ENCODE measurements at regions not wholly inside any gene's neighbourhood (a gene's known extent, or its start where the extent isn't known, plus 50 kb on each side); places are given as distances from the start of the nearest gene placed in this dataset.

- Mint-ChIP-seq H3K4me3 (ENCODE audit: low read depth) (no peak overlapping the region), H3K36me3 (ENCODE audit: insufficient read depth) (no peaks in the 10 kb centered on the region), H3K27ac (no peak overlapping the region), H3K9me3 (ENCODE audit: low read depth) (peaks cover 4% of the 10 kb centered on the region), H3K27me3 (peaks cover 13% of the 10 kb centered on the region), H3K4me1 (ENCODE audit: low read depth) (no peaks in the 10 kb centered on the region)
- DNase-seq (ENCODE audit: low spot score, unreplicated experiment) = no peak
- TF ChIP-seq, protein P1, sequence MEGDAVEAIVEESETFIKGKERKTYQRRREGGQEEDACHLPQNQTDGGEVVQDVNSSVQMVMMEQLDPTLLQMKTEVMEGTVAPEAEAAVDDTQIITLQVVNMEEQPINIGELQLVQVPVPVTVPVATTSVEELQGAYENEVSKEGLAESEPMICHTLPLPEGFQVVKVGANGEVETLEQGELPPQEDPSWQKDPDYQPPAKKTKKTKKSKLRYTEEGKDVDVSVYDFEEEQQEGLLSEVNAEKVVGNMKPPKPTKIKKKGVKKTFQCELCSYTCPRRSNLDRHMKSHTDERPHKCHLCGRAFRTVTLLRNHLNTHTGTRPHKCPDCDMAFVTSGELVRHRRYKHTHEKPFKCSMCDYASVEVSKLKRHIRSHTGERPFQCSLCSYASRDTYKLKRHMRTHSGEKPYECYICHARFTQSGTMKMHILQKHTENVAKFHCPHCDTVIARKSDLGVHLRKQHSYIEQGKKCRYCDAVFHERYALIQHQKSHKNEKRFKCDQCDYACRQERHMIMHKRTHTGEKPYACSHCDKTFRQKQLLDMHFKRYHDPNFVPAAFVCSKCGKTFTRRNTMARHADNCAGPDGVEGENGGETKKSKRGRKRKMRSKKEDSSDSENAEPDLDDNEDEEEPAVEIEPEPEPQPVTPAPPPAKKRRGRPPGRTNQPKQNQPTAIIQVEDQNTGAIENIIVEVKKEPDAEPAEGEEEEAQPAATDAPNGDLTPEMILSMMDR (IDR thresholded peaks at IDR 0.05; ENCODE audit: unreplicated experiment) = no peak
Measured at GRCh38 chr18:78896111-78896905, 83.3 kb upstream of the SALL3 start.

GRCh38 chr18:78898066-78898465 is 81.6 kb upstream of the SALL3 start:
- no peaks in the 10 kb centered on the region for H3K36me3 Mint-ChIP-seq (ENCODE audit: insufficient read depth)
- peaks cover 4% of the 10 kb centered on the region for H3K9me3 Mint-ChIP-seq (ENCODE audit: low read depth)
- no peaks in the 10 kb centered on the region for H3K4me1 Mint-ChIP-seq (ENCODE audit: low read depth)
- H3K4me3 Mint-ChIP-seq (ENCODE audit: low read depth) = no peak overlapping the region
- H3K27me3 Mint-ChIP-seq = peaks cover 23% of the 10 kb centered on the region
- DNase-seq (ENCODE audit: low spot score, unreplicated experiment) = no peak
- TF ChIP-seq, protein P1 (IDR thresholded peaks at IDR 0.05; ENCODE audit: unreplicated experiment) = no peak
- no peak overlapping the region for H3K27ac Mint-ChIP-seq

GRCh38 chr18:78898635-78899034 is 81.0 kb upstream of the SALL3 start:
- no peaks in the 10 kb centered on the region for H3K4me1 Mint-ChIP-seq (ENCODE audit: low read depth)
- no peak for DNase-seq (ENCODE audit: low spot score, unreplicated experiment)
- TF ChIP-seq, protein P1 (IDR thresholded peaks at IDR 0.05; ENCODE audit: unreplicated experiment) = no peak
- no peak overlapping the region for H3K4me3 Mint-ChIP-seq (ENCODE audit: low read depth)
- peaks cover 23% of the 10 kb centered on the region for H3K27me3 Mint-ChIP-seq
- peaks cover 4% of the 10 kb centered on the region for H3K9me3 Mint-ChIP-seq (ENCODE audit: low read depth)
- no peak overlapping the region for H3K27ac Mint-ChIP-seq
- no peaks in the 10 kb centered on the region for H3K36me3 Mint-ChIP-seq (ENCODE audit: insufficient read depth)

DNA sequence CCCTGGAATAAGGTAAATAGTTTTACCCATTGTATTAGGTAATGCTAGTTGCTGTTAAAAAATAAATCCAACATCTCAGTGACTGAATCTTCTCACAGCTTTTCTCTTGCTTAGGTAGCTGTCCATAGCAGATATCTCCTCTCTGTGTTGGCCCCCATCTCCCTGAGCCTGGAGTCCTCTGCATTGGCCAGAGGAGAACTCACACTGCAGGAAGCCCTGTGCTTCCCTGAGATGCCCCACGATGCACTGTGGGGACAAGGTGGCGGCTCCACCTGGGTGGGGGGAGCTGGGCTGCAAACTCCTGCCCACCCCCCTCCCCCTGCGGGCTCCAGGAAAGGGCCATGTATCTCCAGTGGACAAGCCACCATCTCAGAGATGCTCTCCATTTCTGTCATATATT is 80.4 kb upstream of the SALL3 start:
- H3K4me3 Mint-ChIP-seq (ENCODE audit: low read depth) = no peak overlapping the region
- H3K36me3 Mint-ChIP-seq (ENCODE audit: insufficient read depth) = no peaks in the 10 kb centered on the region
- no peak overlapping the region for H3K27ac Mint-ChIP-seq
- no peaks in the 10 kb centered on the region for H3K4me1 Mint-ChIP-seq (ENCODE audit: low read depth)
- TF ChIP-seq, protein P1 (IDR thresholded peaks at IDR 0.05; ENCODE audit: unreplicated experiment) = no peak
- DNase-seq (ENCODE audit: low spot score, unreplicated experiment) = no peak
- H3K27me3 Mint-ChIP-seq = peaks cover 23% of the 10 kb centered on the region
- H3K9me3 Mint-ChIP-seq (ENCODE audit: low read depth) = peaks cover 4% of the 10 kb centered on the region

GRCh38 chr18:78900938-78901909 is 78.4 kb upstream of the SALL3 start:
- no peaks in the 10 kb centered on the region for H3K4me1 Mint-ChIP-seq (ENCODE audit: low read depth)
- TF ChIP-seq, protein P1 (IDR thresholded peaks at IDR 0.05; ENCODE audit: unreplicated experiment) = no peak
- H3K36me3 Mint-ChIP-seq (ENCODE audit: insufficient read depth) = no peaks in the 10 kb centered on the region
- no peak overlapping the region for H3K27ac Mint-ChIP-seq
- DNase-seq (ENCODE audit: low spot score, unreplicated experiment) = no peak
- H3K9me3 Mint-ChIP-seq (ENCODE audit: low read depth) = peaks cover 4% of the 10 kb centered on the region
- peaks cover 12% of the 10 kb centered on the region for H3K27me3 Mint-ChIP-seq
- H3K4me3 Mint-ChIP-seq (ENCODE audit: low read depth) = no peak overlapping the region
